ENCODE measurements at regions not wholly inside any gene's neighbourhood (a gene's known extent, or its start where the extent isn't known, plus 50 kb on each side); places are given as distances from the start of the nearest gene placed in this dataset.

DNA sequence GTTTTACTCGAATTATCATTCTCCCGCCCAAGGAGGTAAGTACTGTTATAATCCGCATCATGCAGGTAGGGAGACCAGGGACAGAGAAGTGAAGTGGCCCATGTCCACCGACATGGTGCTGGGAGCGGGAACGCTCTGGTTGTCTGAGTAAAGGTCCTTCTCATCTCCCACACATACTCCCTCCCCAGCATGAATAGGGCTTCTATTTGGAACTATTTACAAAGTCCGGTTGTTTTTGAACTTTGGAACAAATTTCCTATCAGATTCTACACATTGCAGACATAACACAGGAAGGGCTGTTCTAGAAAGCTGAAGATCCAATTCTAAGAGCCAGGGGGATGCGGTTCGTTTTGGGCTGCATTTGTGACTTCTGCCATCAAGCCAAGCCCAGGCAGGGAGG lies 94.8 kb upstream of the TLE3 start:
- H3K23ac ChIP-seq (ENCODE audit: insufficient read length, low read depth, low read length) = no peak overlapping the region

More for the DNA sequence above, 94.8 kb upstream of the TLE3 start:
- Histone ChIP-seq H3K4me2 (ENCODE audit: insufficient read depth, insufficient read length, low read length) (no peak overlapping the region), H4K91ac (ENCODE audit: insufficient read length, low read depth, low read length) (no peak overlapping the region), H2BK5ac (ENCODE audit: insufficient read length, low read length) (no peak overlapping the region), H2AFZ (ENCODE audit: low read length) (no peak overlapping the region), H4K20me1 (ENCODE audit: control insufficient read depth, insufficient read depth, insufficient read length) (no peaks in the 10 kb centered on the region), H2BK120ac (ENCODE audit: low read depth, low read length, poor library complexity, severe bottlenecking) (no peak overlapping the region), H3K27ac (ENCODE audit: insufficient read length, low read depth, low read length) (no peak overlapping the region), H3K23me2 (ENCODE audit: insufficient read length, low read depth, low read length, poor library complexity, severe bottlenecking) (no peaks in the 10 kb centered on the region), H3K4me1 (ENCODE audit: insufficient read depth, low read length) (no peaks in the 10 kb centered on the region; the same call in 1 of the 2 replicates), H2BK20ac (ENCODE audit: low read depth, low read length, poor library complexity, severe bottlenecking) (no peak overlapping the region), H3K9ac (ENCODE audit: extremely low read depth, insufficient read length, low read length) (no peak overlapping the region), H4K5ac (ENCODE audit: insufficient read length, low read depth, low read length) (no peak overlapping the region), H3K9me3 (ENCODE audit: control insufficient read depth, low read depth, low read length) (no peaks in the 10 kb centered on the region), H3K79me2 (ENCODE audit: insufficient read depth, low read length) (no peaks in the 10 kb centered on the region), H3K56ac (ENCODE audit: insufficient read length, low read depth, low read length) (no peak overlapping the region), H3K27me3 (ENCODE audit: insufficient read depth, low read length) (no peaks in the 10 kb centered on the region), H3K14ac (ENCODE audit: insufficient read depth, low read length) (no peak overlapping the region), H4K8ac (replicated peaks; ENCODE audit: insufficient read length, low read depth, low read length) (no peak overlapping the region), H3K18ac (ENCODE audit: insufficient read length, low read depth, low read length) (no peak overlapping the region), H3K79me1 (ENCODE audit: insufficient read depth, low read depth, low read length, poor library complexity, severe bottlenecking) (no peaks in the 10 kb centered on the region), H3T11ph (ENCODE audit: low read length) (no peak overlapping the region), H3K4ac (ENCODE audit: low read depth, low read length) (no peak overlapping the region), H2BK12ac (ENCODE audit: insufficient read length, low read depth, low read length) (no peak overlapping the region), H2AK5ac (ENCODE audit: insufficient read length, low read length) (no peak overlapping the region), H2BK15ac (ENCODE audit: low read depth, low read length) (no peak overlapping the region)
- Mint-ChIP-seq H3K9me3 (peaks cover 3 to 5% of the 10 kb centered on the region in 2 experiments), H3K36me3 (ENCODE audit: insufficient read depth in 1 of 3, low read depth in 3 of 3) (peaks cover 0 to 8% (median 5%) of the 10 kb centered on the region in 3 experiments; a peak in 4 of 7 replicates), H3K4me1 (peaks cover 27 to 36% of the 10 kb centered on the region in 2 experiments), H3K27me3 (ENCODE audit: low read depth) (peaks cover 8% of the 10 kb centered on the region), H3K27ac (no peak overlapping the region), H3K4me3 (no peak overlapping the region)
- TF ChIP-seq, protein P1, sequence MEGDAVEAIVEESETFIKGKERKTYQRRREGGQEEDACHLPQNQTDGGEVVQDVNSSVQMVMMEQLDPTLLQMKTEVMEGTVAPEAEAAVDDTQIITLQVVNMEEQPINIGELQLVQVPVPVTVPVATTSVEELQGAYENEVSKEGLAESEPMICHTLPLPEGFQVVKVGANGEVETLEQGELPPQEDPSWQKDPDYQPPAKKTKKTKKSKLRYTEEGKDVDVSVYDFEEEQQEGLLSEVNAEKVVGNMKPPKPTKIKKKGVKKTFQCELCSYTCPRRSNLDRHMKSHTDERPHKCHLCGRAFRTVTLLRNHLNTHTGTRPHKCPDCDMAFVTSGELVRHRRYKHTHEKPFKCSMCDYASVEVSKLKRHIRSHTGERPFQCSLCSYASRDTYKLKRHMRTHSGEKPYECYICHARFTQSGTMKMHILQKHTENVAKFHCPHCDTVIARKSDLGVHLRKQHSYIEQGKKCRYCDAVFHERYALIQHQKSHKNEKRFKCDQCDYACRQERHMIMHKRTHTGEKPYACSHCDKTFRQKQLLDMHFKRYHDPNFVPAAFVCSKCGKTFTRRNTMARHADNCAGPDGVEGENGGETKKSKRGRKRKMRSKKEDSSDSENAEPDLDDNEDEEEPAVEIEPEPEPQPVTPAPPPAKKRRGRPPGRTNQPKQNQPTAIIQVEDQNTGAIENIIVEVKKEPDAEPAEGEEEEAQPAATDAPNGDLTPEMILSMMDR (conservative IDR thresholded peaks at IDR 0.05) = no peak
- WGBS (ENCODE audit: extremely low coverage, insufficient read length, low lambda C conversion rate) = no CpG with 5 or more reads among the region's 9 CpGs
- DNase-seq = no peak
